GM19463 (cell line): ENCODE measurements at regions not wholly inside any gene's neighbourhood (a gene's known extent, or its start where the extent isn't known, plus 50 kb on each side); places are given as distances from the start of the nearest gene placed in this dataset.
"Not testable (repeated sequence)": the region's sequence is repeated elsewhere in the genome, so short reads cannot be mapped to it uniquely, and the experiment has no call there.

Experiments used
- ATAC-seq: cut with Tn5 transposase; IDR thresholded peaks from one replicate; pipeline ENCODE4 v1.9.1; 2021; ENCODE audit warnings: mild to moderate bottlenecking, moderate library complexity; ENCODE audit not compliant: unreplicated experiment

DNA sequence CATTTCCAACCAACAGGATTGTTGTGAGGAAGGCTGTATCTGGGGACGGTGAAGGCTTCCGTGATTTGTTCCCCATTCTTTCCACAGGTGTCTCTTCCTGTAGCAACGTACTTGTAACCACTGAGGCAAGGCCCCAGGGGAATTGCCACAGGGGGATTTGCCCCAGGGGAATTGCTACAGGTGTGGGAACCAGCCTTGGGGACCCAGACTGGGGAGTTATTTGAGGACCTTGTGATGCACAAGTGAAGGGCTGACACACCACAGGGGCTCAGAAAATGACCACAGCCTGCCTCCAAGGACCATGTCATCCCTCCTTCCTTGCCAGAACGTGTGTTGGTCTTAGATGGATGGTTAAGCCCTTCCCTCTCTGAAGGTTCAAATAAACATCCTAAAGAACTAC is 131.4 kb upstream of the RGS6 start:
- no peak for ATAC-seq

DNA sequence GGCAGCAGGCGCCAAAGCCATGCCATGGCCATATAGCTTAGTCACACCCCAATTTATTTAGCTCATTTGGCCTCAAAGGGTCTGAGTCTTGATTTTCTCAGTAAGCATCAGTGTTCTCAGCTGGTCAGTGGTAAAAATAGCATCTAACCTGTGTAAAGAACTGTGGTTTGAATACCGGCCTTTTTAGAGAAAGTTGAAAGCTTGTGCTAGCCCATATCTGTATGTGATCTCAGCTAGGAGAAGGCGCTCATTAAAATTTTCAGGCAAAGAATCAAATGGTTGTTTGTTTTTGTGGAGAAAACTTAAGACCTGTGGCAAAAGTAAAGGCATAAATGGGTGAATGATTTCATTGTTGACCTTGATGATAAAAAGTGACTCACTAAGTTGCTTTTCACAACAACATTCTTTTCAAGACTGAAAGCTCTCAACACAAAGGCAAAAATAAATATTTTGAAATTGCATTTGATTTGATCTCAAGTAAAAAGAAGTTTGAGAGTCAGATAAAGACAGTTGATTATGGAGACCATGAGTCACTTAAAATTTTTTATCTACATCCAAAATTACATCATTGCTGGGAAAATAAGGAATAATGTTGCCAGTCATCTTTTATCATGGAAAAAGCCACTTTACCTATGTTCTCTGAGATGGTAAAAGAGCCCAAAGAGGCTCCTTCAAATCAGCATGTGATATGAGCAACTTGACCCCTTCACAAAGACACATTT is 128.5 kb upstream of the RGS6 start:
- no peak for ATAC-seq

DNA sequence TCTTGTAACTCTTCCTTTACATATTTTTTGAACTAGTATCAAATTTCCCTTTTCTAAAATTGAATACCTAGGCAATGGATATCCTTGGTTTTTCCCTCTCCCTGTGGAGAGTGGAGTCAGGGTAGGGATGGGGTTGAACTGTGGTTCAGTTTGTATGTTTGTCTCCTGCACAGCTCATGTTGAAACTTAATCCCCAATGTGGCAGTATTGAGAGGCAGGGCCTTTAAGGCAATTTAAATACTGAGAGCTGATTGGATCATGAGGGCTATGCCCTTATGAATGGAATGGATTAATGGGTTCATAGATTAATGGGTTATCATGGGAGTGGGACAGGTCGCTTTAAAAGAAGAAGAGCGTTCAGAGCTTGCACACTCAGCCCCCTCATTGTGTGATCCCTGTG is 127.2 kb upstream of the RGS6 start:
- no peak for ATAC-seq

DNA sequence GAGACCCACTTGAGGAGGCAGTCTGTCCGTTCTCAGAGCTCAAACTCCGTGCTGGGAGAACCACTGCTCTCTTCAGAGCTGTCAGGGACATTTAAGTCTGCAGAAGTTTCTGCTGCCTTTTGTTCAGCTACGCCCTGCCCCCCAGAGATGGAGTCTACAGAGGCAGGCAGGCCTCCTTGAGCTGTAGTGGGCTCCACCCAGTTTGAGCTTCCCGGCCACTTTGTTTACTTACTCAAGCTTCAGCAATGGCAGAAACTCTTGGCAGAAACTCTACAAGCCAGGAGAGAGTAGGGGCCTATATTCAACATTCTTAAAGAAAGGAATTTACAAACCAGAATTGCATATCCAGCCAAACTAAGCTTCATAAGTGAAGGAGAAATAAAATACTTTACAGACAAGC is 125.2 kb upstream of the RGS6 start:
- ATAC-seq = not testable (repeated sequence)

DNA sequence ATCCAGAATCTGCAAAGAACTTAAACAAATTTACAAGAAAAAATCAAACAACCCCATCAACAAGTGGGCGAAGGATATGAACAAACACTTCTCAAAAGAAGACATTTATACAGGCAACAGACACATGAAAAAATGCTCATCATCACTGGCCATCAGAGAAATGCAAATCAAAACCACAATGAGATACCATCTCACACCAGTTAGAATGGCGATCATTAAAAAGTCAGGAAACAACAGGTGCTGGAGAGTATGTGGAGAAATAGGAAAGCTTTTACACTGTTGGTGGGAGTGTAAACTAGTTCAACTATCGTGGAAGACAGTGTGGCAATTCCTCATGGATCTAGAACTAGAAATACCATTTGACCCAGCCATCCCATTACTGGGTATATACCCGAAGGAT is 121.4 kb upstream of the RGS6 start:
- ATAC-seq = not testable (repeated sequence)

DNA sequence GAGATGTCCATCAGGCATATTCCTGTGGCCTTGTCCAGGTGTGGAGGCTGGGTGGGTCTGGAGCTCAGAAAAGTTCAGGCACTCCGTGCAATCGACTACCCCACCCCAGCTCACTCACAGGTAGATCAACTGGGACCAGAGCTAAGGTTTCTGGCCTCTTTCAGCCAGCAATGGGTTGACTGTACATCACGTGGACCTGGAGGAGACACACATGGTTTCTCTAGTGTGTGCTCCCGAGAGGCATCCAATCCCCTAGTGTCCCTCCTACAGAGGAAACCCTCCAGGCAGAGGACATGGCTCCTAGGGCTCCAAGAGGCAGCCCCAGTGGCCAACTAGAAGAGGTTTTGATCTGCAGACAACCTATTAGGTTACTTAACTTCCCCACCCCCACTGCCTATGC is 119.5 kb upstream of the RGS6 start:
- ATAC-seq = no peak

DNA sequence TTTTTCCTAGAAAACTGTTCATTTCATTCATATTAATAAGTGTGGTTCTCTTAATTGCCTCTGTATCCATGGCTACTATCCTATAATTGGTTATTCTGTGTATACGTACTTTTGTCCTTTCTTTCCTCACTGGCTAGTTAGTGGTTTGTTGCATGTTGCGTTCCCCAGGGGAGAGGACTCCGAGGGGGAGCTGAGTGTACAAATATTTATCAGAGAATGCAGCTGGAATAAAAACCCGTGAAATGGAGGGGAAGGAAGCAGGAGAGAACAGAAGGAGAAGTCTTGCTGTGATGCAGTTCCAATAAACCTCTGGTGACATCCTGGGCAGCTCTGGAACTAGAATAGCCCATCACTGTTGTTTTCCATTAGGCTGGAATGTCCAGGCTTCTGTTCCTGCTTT is 117.1 kb upstream of the RGS6 start:
- no peak for ATAC-seq

DNA sequence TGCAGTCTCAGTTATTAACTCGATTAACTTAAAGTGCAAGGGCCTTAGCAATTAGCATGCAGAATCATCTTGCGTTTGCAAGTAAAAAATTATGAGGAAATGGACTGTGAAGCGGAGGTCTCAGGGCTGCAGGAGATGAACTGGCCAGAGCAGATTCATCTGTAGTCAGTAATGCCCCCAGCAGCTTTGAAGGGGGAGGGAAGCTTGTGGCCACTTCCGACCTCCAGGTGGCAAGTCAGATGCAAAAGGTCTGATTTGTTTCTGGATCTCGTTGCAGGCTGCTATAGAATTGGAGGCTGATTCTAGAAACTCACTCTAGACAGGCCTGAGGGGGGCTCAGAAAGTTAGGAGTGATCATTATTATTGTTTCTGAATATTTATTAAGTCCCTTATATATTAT is 107.4 kb upstream of the RGS6 start:
- no peak for ATAC-seq

DNA sequence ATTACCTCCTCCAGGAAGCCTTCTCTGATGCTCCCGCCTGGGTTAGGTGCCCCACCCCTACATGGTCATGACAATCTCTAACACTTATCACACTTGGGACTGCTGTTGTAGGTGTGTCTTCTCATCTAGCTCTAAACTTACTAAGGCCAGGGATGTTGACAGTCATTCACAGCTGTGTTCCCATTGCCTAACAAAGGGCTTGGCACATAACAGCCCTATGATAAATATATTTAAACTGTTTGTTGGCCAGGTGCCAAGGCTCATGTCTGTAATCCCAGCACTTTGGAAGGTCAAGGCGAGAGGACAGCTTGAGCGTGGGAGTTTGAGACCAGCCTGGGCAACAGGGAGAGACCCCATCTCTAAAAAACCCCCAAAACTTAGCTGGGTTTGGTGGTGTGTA is 98.8 kb upstream of the RGS6 start:
- no peak for ATAC-seq

DNA sequence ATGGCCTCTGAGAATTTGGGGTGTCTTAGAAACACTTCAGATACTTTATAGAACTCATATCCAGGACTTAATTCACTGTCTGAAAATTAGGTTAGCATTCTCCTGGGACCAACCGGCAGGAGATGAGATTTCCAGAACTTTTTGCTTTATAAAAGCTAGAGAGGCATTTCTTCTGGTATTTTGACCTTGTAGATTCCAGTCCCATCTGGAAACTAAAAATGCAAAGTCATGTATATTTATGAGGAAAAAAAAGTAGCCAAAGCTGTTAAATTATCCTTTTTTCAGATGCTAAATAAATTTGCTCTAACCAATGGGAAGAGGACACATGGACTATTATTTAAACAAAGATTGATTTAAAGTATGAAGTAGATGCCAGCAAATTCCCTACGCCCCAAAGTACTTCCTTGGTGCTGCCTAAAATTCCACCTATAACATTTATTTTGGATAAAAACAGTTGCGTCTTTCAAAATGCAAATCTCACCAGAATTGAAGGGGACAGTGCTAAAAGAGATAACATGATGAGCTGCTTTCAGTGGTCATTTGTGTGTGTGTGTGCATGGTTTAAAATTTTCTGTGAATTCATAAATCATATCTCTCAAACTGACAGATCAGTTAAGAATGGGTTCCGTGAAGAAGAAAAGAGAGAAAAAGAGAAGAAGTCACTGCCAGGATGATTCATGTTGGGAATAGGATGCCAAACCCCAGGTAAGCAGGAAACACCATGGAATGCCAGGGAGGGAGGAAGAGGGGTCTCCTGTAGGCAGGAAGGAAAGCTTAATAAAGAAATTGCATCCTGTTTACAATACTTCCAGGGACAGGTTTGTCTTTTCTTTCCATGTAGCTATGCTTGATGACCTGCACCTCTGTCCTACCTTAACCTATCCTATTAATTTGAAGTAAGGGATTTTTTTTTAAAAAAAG is 97.7 kb upstream of the RGS6 start:
- ATAC-seq = no peak

DNA sequence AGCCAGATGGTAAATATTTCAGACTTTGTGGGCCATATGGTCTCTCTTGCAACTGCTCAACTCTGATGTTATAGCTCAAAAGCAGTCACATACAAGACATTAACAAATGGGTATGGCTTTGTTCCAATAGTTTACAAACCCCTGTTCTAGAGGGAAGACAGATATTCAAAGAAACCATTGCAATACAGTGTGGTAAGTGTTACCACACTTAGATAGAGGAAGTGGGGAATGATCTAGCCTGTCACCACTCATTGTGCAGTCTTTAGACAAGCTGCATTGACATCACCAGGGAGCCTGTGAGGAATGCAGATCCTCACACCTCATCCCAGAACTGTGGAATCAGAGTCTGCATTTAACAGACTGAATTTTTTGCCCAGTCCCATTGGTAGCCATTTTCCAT is 80.0 kb upstream of the RGS6 start:
- no peak for ATAC-seq

DNA sequence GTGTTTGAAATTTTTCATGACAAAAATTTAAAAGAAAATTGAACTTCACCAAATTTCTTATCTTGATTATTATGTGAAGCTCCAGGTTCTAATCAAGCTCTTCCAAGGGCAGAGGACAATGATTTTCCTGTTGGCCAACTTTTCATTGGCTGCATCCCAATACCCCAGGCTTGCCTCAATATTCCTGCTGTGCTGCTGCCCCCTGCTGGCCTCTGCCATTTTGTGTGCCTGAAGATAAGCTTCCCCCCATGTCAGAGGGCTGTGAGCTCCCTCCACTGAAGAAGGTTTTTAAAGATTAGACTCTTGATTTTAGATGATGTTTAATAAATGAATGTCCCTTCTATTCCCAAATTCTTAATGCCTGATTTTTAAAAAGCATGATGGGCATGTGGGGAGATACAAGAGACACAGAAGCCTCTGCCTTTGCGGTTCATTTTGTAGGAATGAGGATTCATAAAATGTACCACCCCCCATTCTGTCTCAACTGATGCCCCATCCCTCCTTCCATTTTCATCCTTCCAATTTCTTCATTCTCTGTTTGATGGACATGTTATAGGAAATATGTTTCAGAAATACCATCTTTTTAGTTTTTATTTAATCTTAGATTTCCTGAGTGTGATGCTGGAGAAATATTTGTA is 76.7 kb upstream of the RGS6 start:
- ATAC-seq = no peak

DNA sequence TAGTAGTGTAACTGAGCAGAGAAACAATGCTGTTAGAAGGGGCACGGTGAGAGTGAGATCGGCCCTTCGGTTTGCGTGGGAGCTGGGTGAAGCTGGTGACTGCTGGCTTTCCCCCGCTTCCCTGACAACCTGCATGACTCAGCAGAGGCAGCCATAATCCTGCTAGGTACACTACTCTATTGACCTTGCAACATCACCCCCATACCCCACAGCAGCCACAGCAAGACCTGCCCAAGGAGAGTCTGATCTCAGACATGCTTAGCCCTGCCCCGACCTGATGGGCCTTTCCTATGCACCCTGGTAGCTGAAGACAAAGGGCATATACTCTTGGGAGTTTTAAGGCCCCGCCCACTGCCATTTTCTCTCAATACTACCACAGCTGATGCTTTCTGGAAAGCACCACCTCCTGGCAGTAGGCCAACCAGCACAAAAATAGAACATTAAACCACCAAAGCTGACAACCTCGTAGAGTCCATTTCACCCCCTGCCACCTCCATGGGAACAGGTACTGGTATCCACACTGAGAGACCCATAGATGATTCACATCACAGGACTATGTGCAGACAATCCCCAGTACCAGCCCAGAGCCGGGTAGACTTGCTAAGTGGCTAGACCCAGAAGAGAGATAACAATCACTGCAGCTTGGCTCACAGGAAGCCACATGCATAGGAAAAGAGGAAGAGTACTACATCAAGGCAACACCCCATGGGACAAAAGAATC is 75.9 kb upstream of the RGS6 start:
- no peak for ATAC-seq

DNA sequence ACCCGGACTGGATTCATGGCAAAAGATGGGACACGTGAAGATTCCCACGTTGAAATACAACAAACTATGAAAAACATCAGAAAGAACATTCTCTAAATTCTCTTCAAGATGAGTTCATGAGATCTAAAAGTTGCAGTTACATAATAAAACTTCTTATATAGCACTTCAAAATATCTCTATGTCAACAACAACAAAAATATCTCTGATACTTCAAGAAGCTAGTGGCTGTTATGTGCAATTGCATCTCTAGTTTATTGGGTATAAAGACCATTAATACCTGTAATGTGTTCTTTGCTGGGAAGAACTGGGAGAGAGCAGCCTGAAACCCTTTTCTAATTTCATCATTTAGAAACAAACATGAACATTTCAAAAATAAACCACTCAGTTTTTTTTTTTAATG is 69.2 kb upstream of the RGS6 start:
- no peak for ATAC-seq

DNA sequence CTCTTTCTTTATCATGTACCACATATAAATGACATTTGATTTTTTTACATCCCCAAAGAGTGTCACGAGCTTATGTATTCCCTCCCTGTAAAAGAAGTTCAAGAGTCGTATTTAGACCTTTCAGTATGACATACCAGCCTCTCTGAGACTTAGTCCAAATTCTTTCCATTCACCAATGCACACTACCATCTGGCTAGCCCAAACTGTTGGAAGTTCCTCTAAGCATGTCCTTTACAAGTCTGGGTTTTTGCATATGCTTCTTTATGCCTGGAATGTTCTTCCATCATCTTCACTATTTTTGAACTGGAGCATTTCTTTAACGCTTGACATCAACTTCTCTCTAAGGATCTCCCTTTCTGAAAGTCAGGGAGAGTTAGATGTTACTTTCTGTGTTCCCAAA is 68.5 kb upstream of the RGS6 start:
- no peak for ATAC-seq
